ENCODE measurements at regions not wholly inside any gene's neighbourhood (a gene's known extent, or its start where the extent isn't known, plus 50 kb on each side); places are given as distances from the start of the nearest gene placed in this dataset.

GRCh38 chr5:54721951-54722654 is 204.5 kb downstream of the SNX18 start:
- no peak for DNase-seq (ENCODE audit: low read depth)
- TF ChIP-seq CTCF (conservative IDR thresholded peaks at IDR 0.05; ENCODE audit: low read depth, low read length), result no peak
- H3K4me3 ChIP-seq (ENCODE audit: low read depth, low read length), result no peak overlapping the region

- DNase-seq (ENCODE audit: low read depth), result no peak
- H3K4me3 ChIP-seq (ENCODE audit: low read depth, low read length), result no peak overlapping the region
- TF ChIP-seq CTCF (conservative IDR thresholded peaks at IDR 0.05; ENCODE audit: low read depth, low read length), result no peak
Observed at GRCh38 chr5:54721116-54721515, 203.6 kb downstream of the SNX18 start.

- no peak for TF ChIP-seq CTCF (conservative IDR thresholded peaks at IDR 0.05; ENCODE audit: low read depth, low read length)
- no peak overlapping the region for H3K4me3 ChIP-seq (ENCODE audit: low read depth, low read length)
- peak; percentile 57 for DNase-seq (ENCODE audit: low read depth)
Observed at GRCh38 chr5:54720341-54720740, 202.8 kb downstream of the SNX18 start.

GRCh38 chr5:54719384-54720283 is 202.1 kb downstream of the SNX18 start:
- H3K4me3 ChIP-seq (ENCODE audit: low read depth, low read length), result peak overlapping the region; percentile 12
- peak; percentile 22 for TF ChIP-seq CTCF (conservative IDR thresholded peaks at IDR 0.05; ENCODE audit: low read depth, low read length)
- DNase-seq (ENCODE audit: low read depth), result peak; percentile 99

GRCh38 chr5:54718656-54719055 is 201.1 kb downstream of the SNX18 start:
- peak; percentile 67 for DNase-seq (ENCODE audit: low read depth)
- no peak overlapping the region for H3K4me3 ChIP-seq (ENCODE audit: low read depth, low read length)
- no peak for TF ChIP-seq CTCF (conservative IDR thresholded peaks at IDR 0.05; ENCODE audit: low read depth, low read length)

- DNase-seq (ENCODE audit: low read depth), result no peak
- TF ChIP-seq CTCF (conservative IDR thresholded peaks at IDR 0.05; ENCODE audit: low read depth, low read length), result no peak
- no peak overlapping the region for H3K4me3 ChIP-seq (ENCODE audit: low read depth, low read length)
Observed at GRCh38 chr5:54717870-54718269, 200.3 kb downstream of the SNX18 start.

All from choroid plexus epithelial cell (primary cell).